CD8-positive, alpha-beta memory T cell (primary cell): ENCODE measurements at regions not wholly inside any gene's neighbourhood (a gene's known extent, or its start where the extent isn't known, plus 50 kb on each side); places are given as distances from the start of the nearest gene placed in this dataset.

Experiments used
- CTCF ChIA-PET: fragments of 350-600 bp; sonication (Branson Sonifier 250); formaldehyde crosslinking; loops from one replicate; lab custom pipeline; 2021; ENCODE audit warnings: antibody characterized with exemption; lab: Charles Lee
- POLR2A ChIA-PET: fragments of 350-600 bp; sonication (Branson Sonifier 250); formaldehyde crosslinking; loops from one replicate; lab custom pipeline; 2021; ENCODE audit warnings: antibody characterized with exemption; lab: Charles Lee
- DNase-seq, 5 donors: peaks; one replicate each; pipeline versions ENCODE4 v3.0.0 to v3.0.0-alpha.2; 2020 to 2022; ENCODE audit warnings: mixed read lengths in 1 of 5
- H3K27ac ChIP-seq: one replicate; pipeline ENCODE4 v1.7.0; 2013; ENCODE audit warnings: low read depth, mild to moderate bottlenecking, low read length, moderate library complexity
- H3K27me3 ChIP-seq: 2 replicates; pipeline ENCODE4 v1.7.0; 2013; ENCODE audit warnings: low read length, mild to moderate bottlenecking; ENCODE audit not compliant: insufficient read depth, poor library complexity, severe bottlenecking
- H3K36me3 ChIP-seq: 2 replicates; pipeline ENCODE4 v1.7.0; 2013; ENCODE audit warnings: mild to moderate bottlenecking, low read length, moderate library complexity; ENCODE audit not compliant: insufficient read depth
- H3K4me1 ChIP-seq: 2 replicates; pipeline ENCODE4 v1.7.0; 2013; ENCODE audit warnings: mild to moderate bottlenecking, low read length, moderate library complexity; ENCODE audit not compliant: insufficient read depth
- H3K4me3 ChIP-seq: 2 replicates; pipeline ENCODE4 v1.7.0; 2013; ENCODE audit warnings: mild to moderate bottlenecking, low read length
- H3K9me3 ChIP-seq: 2 replicates; pipeline ENCODE4 v1.7.0; 2013; ENCODE audit warnings: mild to moderate bottlenecking, low read length
- H3K27ac Mint-ChIP-seq, 8 donors: one replicate each; pipeline ENCODE4 v1.8.0; 2020 to 2021; ENCODE audit warnings: mixed read lengths in 8 of 8, mild to moderate bottlenecking in 6 of 8, inconsistent platforms in 3 of 8, moderate library complexity in 3 of 8
- H3K27me3 Mint-ChIP-seq, 2 donors: one replicate each; pipeline ENCODE4 v1.8.0; 2020 to 2021; ENCODE audit warnings: mixed read lengths in 2 of 2, mild to moderate bottlenecking in 1 of 2, moderate library complexity in 1 of 2
- H3K36me3 Mint-ChIP-seq, 3 donors: one replicate each; pipeline ENCODE4 v1.8.0; 2020 to 2021; ENCODE audit warnings: mixed read lengths in 3 of 3, inconsistent platforms in 1 of 3, mild to moderate bottlenecking in 1 of 3
- H3K4me1 Mint-ChIP-seq, 3 donors: one replicate each; pipeline ENCODE4 v1.8.0; 2020 to 2021; ENCODE audit warnings: mixed read lengths in 3 of 3, inconsistent platforms in 1 of 3, mild to moderate bottlenecking in 1 of 3
- H3K4me3 Mint-ChIP-seq, 7 donors: one replicate each; pipeline ENCODE4 v1.8.0; 2020 to 2021; ENCODE audit warnings: mixed read lengths in 7 of 7, mild to moderate bottlenecking in 6 of 7, moderate library complexity in 4 of 7, inconsistent platforms in 2 of 7
- H3K9me3 Mint-ChIP-seq, 5 donors: one replicate each; pipeline ENCODE4 v1.8.0; 2020 to 2022; ENCODE audit warnings: mixed read lengths in 5 of 5, mild to moderate bottlenecking in 3 of 5, moderate library complexity in 2 of 5, inconsistent platforms in 1 of 5

- peaks cover 1 to 3% of the 10 kb centered on the region in 2 donors for H3K27me3 Mint-ChIP-seq
- H3K27ac Mint-ChIP-seq: no peak overlapping the region
- H3K36me3 Mint-ChIP-seq: peaks cover 0 to 4% (median 0%) of the 10 kb centered on the region in 3 donors
- Histone ChIP-seq H3K4me1 (no peaks in the 10 kb centered on the region), H3K4me3 (no peak overlapping the region), H3K27ac (no peak overlapping the region), H3K9me3 (no peaks in the 10 kb centered on the region), H3K27me3 (no peaks in the 10 kb centered on the region), H3K36me3 (no peaks in the 10 kb centered on the region)
- POLR2A ChIA-PET: no interaction called here
- peaks cover 0 to 3% (median 0%) of the 10 kb centered on the region in 5 donors for H3K9me3 Mint-ChIP-seq
- H3K4me3 Mint-ChIP-seq: no peak overlapping the region
- peaks cover 3 to 12% (median 9%) of the 10 kb centered on the region in 3 donors for H3K4me1 Mint-ChIP-seq
- CTCF ChIA-PET: no interaction called here
- DNase-seq: no peak
These were observed 324.1 kb upstream of the CRIM1 start for GRCh38 chr2:36031471-36031870.

- no peak for DNase-seq
- H3K27ac Mint-ChIP-seq: no peak overlapping the region
- H3K9me3 Mint-ChIP-seq: no peaks in the 10 kb centered on the region
- H3K4me1 Mint-ChIP-seq: peaks cover 3 to 12% (median 9%) of the 10 kb centered on the region in 3 donors
- H3K36me3 Mint-ChIP-seq: no peaks in the 10 kb centered on the region
- no peaks in the 10 kb centered on the region for H3K27me3 Mint-ChIP-seq
- H3K9me3 ChIP-seq: no peaks in the 10 kb centered on the region
- H3K4me1 ChIP-seq: no peaks in the 10 kb centered on the region
- no peaks in the 10 kb centered on the region for H3K36me3 ChIP-seq
- H3K4me3 ChIP-seq: no peak overlapping the region
- H3K4me3 Mint-ChIP-seq: no peak overlapping the region
- no peaks in the 10 kb centered on the region for H3K27me3 ChIP-seq
- POLR2A ChIA-PET: no interaction called here
- no peak overlapping the region for H3K27ac ChIP-seq
- CTCF ChIA-PET: no interaction called here
These were observed 328.0 kb upstream of the CRIM1 start for GRCh38 chr2:36027616-36028015.

- Histone ChIP-seq H3K9me3 (no peaks in the 10 kb centered on the region), H3K27me3 (no peaks in the 10 kb centered on the region), H3K4me1 (no peaks in the 10 kb centered on the region), H3K36me3 (no peaks in the 10 kb centered on the region), H3K4me3 (no peak overlapping the region), H3K27ac (no peak overlapping the region)
- Mint-ChIP-seq H3K4me3 (no peak overlapping the region), H3K4me1 (no peaks in the 10 kb centered on the region), H3K36me3 (no peaks in the 10 kb centered on the region), H3K27ac (no peak overlapping the region), H3K27me3 (peaks cover 3 to 6% of the 10 kb centered on the region in 2 donors), H3K9me3 (no peaks in the 10 kb centered on the region)
- DNase-seq: no peak
- CTCF ChIA-PET: no interaction called here
- POLR2A ChIA-PET: no interaction called here
These were observed 342.5 kb upstream of the CRIM1 start for GRCh38 chr2:36013064-36013463.

- Mint-ChIP-seq H3K36me3 (no peaks in the 10 kb centered on the region), H3K4me1 (no peaks in the 10 kb centered on the region), H3K4me3 (no peak overlapping the region), H3K27ac (no peak overlapping the region), H3K27me3 (peaks cover 0 to 4% of the 10 kb centered on the region in 2 donors), H3K9me3 (no peaks in the 10 kb centered on the region)
- DNase-seq: no peak
- H3K27ac ChIP-seq: no peak overlapping the region
- H3K36me3 ChIP-seq: no peaks in the 10 kb centered on the region
- no peaks in the 10 kb centered on the region for H3K27me3 ChIP-seq
- ChIA-PET CTCF (no interaction called here), POLR2A (no interaction called here)
- no peaks in the 10 kb centered on the region for H3K4me1 ChIP-seq
- no peak overlapping the region for H3K4me3 ChIP-seq
- H3K9me3 ChIP-seq: no peaks in the 10 kb centered on the region
These were observed 349.1 kb upstream of the CRIM1 start for GRCh38 chr2:36006444-36006843.

- ChIA-PET POLR2A (no interaction called here), CTCF (no interaction called here)
- DNase-seq: no peak
- H3K4me1 ChIP-seq: no peaks in the 10 kb centered on the region
- peaks cover 3% of the 10 kb centered on the region for H3K27me3 ChIP-seq
- no peaks in the 10 kb centered on the region for H3K36me3 Mint-ChIP-seq
- no peak overlapping the region for H3K27ac Mint-ChIP-seq
- H3K27ac ChIP-seq: no peak overlapping the region
- no peak overlapping the region for H3K4me3 Mint-ChIP-seq
- no peaks in the 10 kb centered on the region for H3K9me3 ChIP-seq
- no peaks in the 10 kb centered on the region for H3K4me1 Mint-ChIP-seq
- no peak overlapping the region for H3K4me3 ChIP-seq
- H3K27me3 Mint-ChIP-seq: peaks cover 3 to 11% of the 10 kb centered on the region in 2 donors
- H3K9me3 Mint-ChIP-seq: no peaks in the 10 kb centered on the region
- no peaks in the 10 kb centered on the region for H3K36me3 ChIP-seq
These were observed 352.6 kb upstream of the CRIM1 start for GRCh38 chr2:36002941-36003340.

- no peaks in the 10 kb centered on the region for H3K4me1 Mint-ChIP-seq
- DNase-seq: no peak
- H3K4me3 Mint-ChIP-seq: no peak overlapping the region
- Histone ChIP-seq H3K9me3 (no peaks in the 10 kb centered on the region), H3K27ac (no peak overlapping the region), H3K4me3 (no peak overlapping the region), H3K36me3 (no peaks in the 10 kb centered on the region), H3K4me1 (no peaks in the 10 kb centered on the region), H3K27me3 (peaks cover 3% of the 10 kb centered on the region)
- POLR2A ChIA-PET: no interaction called here
- peaks cover 0 to 6% (median 4%) of the 10 kb centered on the region in 5 donors for H3K9me3 Mint-ChIP-seq
- H3K27ac Mint-ChIP-seq: no peak overlapping the region
- CTCF ChIA-PET: no interaction called here
- H3K27me3 Mint-ChIP-seq: peaks cover 3 to 8% of the 10 kb centered on the region in 2 donors
- peaks cover 0 to 11% (median 0%) of the 10 kb centered on the region in 3 donors for H3K36me3 Mint-ChIP-seq
These were observed 358.1 kb upstream of the CRIM1 start for GRCh38 chr2:35997488-35997887.

- Mint-ChIP-seq H3K27ac (peak overlapping the region in 1 of 8 donors; percentile 2), H3K36me3 (peaks cover 0 to 6% (median 0%) of the 10 kb centered on the region in 3 donors), H3K27me3 (no peaks in the 10 kb centered on the region), H3K4me3 (no peak overlapping the region), H3K9me3 (peaks cover 0 to 4% (median 2%) of the 10 kb centered on the region in 5 donors), H3K4me1 (peaks cover 2 to 5% (median 4%) of the 10 kb centered on the region in 3 donors)
- DNase-seq: no peak
- CTCF ChIA-PET: no interaction called here
- POLR2A ChIA-PET: interaction anchor here (0.6 kb wide), 1 partner anchor 978 kb away, joined by 4 read pairs; no protein-coding TSS in a partner anchor
- Histone ChIP-seq H3K36me3 (no peaks in the 10 kb centered on the region), H3K27me3 (no peaks in the 10 kb centered on the region), H3K9me3 (no peaks in the 10 kb centered on the region), H3K4me3 (no peak overlapping the region), H3K27ac (no peak overlapping the region), H3K4me1 (no peaks in the 10 kb centered on the region)
These were observed 366.1 kb upstream of the CRIM1 start for GRCh38 chr2:35989503-35989902.

GRCh38 chr2:35989040-35989439, 366.5 kb upstream of the CRIM1 start:
- H3K4me1 ChIP-seq: no peaks in the 10 kb centered on the region
- DNase-seq: no peak
- CTCF ChIA-PET: no interaction called here
- Mint-ChIP-seq H3K27me3 (no peaks in the 10 kb centered on the region), H3K36me3 (peaks cover 0 to 4% (median 0%) of the 10 kb centered on the region in 3 donors), H3K4me1 (peaks cover 2 to 5% (median 4%) of the 10 kb centered on the region in 3 donors), H3K27ac (no peak overlapping the region), H3K9me3 (peaks cover 0 to 4% (median 0%) of the 10 kb centered on the region in 5 donors), H3K4me3 (no peak overlapping the region)
- H3K4me3 ChIP-seq: no peak overlapping the region
- H3K27me3 ChIP-seq: no peaks in the 10 kb centered on the region
- POLR2A ChIA-PET: interaction anchor here (0.6 kb wide), 1 partner anchor 978 kb away, joined by 4 read pairs; no protein-coding TSS in a partner anchor
- no peaks in the 10 kb centered on the region for H3K9me3 ChIP-seq
- no peaks in the 10 kb centered on the region for H3K36me3 ChIP-seq
- no peak overlapping the region for H3K27ac ChIP-seq
